ENCODE measurements at regions not wholly inside any gene's neighbourhood (a gene's known extent, or its start where the extent isn't known, plus 50 kb on each side); places are given as distances from the start of the nearest gene placed in this dataset.

GRCh38 chr2:56474412-56475158 is 290.8 kb downstream of the CCDC85A start:
- H3K36me3 Mint-ChIP-seq (ENCODE audit: low read depth) = no peaks in the 10 kb centered on the region
- DNase-seq (ENCODE audit: low spot score) = no peak
- intact Hi-C loops (cut with micrococcal nuclease) = no loop called here
- no peaks in the 10 kb centered on the region for H3K27me3 Mint-ChIP-seq (ENCODE audit: insufficient read depth)
- no peak overlapping the region for H3K4me3 Mint-ChIP-seq
- no peaks in the 10 kb centered on the region for H3K9me3 Mint-ChIP-seq
- no peak overlapping the region for H3K27ac Mint-ChIP-seq
- H3K4me1 Mint-ChIP-seq (ENCODE audit: low read depth) = no peaks in the 10 kb centered on the region

DNA sequence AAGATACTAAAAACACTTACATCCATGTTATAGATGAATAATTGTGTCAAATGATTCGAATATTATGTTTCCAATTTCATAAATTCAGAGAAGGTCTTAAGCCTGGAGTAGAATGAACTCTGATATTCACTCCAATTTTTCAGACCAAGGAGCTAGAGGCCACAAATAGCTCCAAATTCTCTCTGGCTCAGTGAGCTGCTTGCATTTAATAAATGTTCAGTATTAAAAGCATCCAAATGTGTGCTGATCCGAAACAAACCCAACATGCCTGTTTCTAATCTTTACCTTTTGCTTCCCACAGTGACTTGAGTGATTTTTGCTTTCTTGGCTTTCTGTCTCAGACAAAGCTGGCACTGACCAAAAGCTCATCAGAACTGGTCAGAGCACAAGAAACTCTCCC is 291.4 kb downstream of the CCDC85A start:
- no peak for DNase-seq (ENCODE audit: low spot score)
- Mint-ChIP-seq H3K4me3 (no peak overlapping the region), H3K36me3 (ENCODE audit: low read depth) (no peaks in the 10 kb centered on the region), H3K27ac (no peak overlapping the region), H3K4me1 (ENCODE audit: low read depth) (no peaks in the 10 kb centered on the region), H3K9me3 (no peaks in the 10 kb centered on the region), H3K27me3 (ENCODE audit: insufficient read depth) (no peaks in the 10 kb centered on the region)
- intact Hi-C loops (cut with micrococcal nuclease) = no loop called here

GRCh38 chr2:56476509-56477071 is 292.8 kb downstream of the CCDC85A start:
- Mint-ChIP-seq H3K4me1 (ENCODE audit: low read depth) (no peaks in the 10 kb centered on the region), H3K27ac (no peak overlapping the region), H3K4me3 (no peak overlapping the region), H3K36me3 (ENCODE audit: low read depth) (no peaks in the 10 kb centered on the region), H3K27me3 (ENCODE audit: insufficient read depth) (no peaks in the 10 kb centered on the region), H3K9me3 (no peaks in the 10 kb centered on the region)
- intact Hi-C loops (cut with micrococcal nuclease) = no loop called here
- no peak for DNase-seq (ENCODE audit: low spot score)

GRCh38 chr2:56478027-56478426 is 294.2 kb downstream of the CCDC85A start:
- Mint-ChIP-seq H3K4me1 (ENCODE audit: low read depth) (no peaks in the 10 kb centered on the region), H3K36me3 (ENCODE audit: low read depth) (no peaks in the 10 kb centered on the region), H3K9me3 (no peaks in the 10 kb centered on the region), H3K27me3 (ENCODE audit: insufficient read depth) (no peaks in the 10 kb centered on the region), H3K4me3 (no peak overlapping the region), H3K27ac (no peak overlapping the region)
- intact Hi-C loops (cut with micrococcal nuclease) = no loop called here
- DNase-seq (ENCODE audit: low spot score) = no peak

DNA sequence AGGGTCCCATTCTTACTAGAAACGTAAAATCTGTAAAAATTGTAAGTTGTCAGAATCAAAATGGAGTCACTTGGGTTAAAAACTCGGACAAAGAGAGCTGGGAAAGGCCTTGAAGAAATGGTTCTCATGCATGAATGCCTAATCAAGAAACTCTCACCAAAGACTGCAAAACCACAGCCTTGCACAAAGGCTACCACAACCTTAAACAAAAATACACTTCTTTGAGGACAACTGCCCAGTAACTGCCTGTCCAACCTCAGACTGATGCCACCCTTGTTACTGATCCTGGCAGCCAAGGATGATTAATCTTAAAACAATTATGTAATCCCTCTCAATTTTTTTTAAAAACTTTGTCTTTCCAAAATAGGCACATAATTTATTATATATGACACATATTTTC is 299.3 kb downstream of the CCDC85A start:
- Mint-ChIP-seq H3K27ac (no peak overlapping the region), H3K4me1 (ENCODE audit: low read depth) (no peaks in the 10 kb centered on the region), H3K36me3 (ENCODE audit: low read depth) (no peaks in the 10 kb centered on the region), H3K27me3 (ENCODE audit: insufficient read depth) (no peaks in the 10 kb centered on the region), H3K4me3 (no peak overlapping the region), H3K9me3 (no peaks in the 10 kb centered on the region)
- DNase-seq (ENCODE audit: low spot score) = no peak
- intact Hi-C loops (cut with micrococcal nuclease) = no loop called here

GRCh38 chr2:56484906-56485305 is 301.1 kb downstream of the CCDC85A start:
- Mint-ChIP-seq H3K9me3 (no peaks in the 10 kb centered on the region), H3K4me3 (no peak overlapping the region), H3K36me3 (ENCODE audit: low read depth) (no peaks in the 10 kb centered on the region), H3K27me3 (ENCODE audit: insufficient read depth) (no peaks in the 10 kb centered on the region), H3K27ac (no peak overlapping the region), H3K4me1 (ENCODE audit: low read depth) (no peaks in the 10 kb centered on the region)
- no peak for DNase-seq (ENCODE audit: low spot score)
- intact Hi-C loops (cut with micrococcal nuclease) = no loop called here

GRCh38 chr2:56500317-56500716 is 316.5 kb downstream of the CCDC85A start:
- intact Hi-C loops (cut with micrococcal nuclease) = no loop called here
- H3K27ac Mint-ChIP-seq = no peak overlapping the region
- H3K27me3 Mint-ChIP-seq (ENCODE audit: insufficient read depth) = no peaks in the 10 kb centered on the region
- no peak overlapping the region for H3K4me3 Mint-ChIP-seq
- peaks cover 8% of the 10 kb centered on the region for H3K9me3 Mint-ChIP-seq
- no peaks in the 10 kb centered on the region for H3K4me1 Mint-ChIP-seq (ENCODE audit: low read depth)
- H3K36me3 Mint-ChIP-seq (ENCODE audit: low read depth) = no peaks in the 10 kb centered on the region
- no peak for DNase-seq (ENCODE audit: low spot score)

- intact Hi-C loops (cut with micrococcal nuclease) = no loop called here
- DNase-seq (ENCODE audit: low spot score) = no peak
- no peaks in the 10 kb centered on the region for H3K4me1 Mint-ChIP-seq (ENCODE audit: low read depth)
- H3K4me3 Mint-ChIP-seq = no peak overlapping the region
- H3K36me3 Mint-ChIP-seq (ENCODE audit: low read depth) = no peaks in the 10 kb centered on the region
- H3K27ac Mint-ChIP-seq = no peak overlapping the region
- peaks cover 9% of the 10 kb centered on the region for H3K9me3 Mint-ChIP-seq
- H3K27me3 Mint-ChIP-seq (ENCODE audit: insufficient read depth) = no peaks in the 10 kb centered on the region
Measured at GRCh38 chr2:56502616-56503015, 318.8 kb downstream of the CCDC85A start.

DNA sequence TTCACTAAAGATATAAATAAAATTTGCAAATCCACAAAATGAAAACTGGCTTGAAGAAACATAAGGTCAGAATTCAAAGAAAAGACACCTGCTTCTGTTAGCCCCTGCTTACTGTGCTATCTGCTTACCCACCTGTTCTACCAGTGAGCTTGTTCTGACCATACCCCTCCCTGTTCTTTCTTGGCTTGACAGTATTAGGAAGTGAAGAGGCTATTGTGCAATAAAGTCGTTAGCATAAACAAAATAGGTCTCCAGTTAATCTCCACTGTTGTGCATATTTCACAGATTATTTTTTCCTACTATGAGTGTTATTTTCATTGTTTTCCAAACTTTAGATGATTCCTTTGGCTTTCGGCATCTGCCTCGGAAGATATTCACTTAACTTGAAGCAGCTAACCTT is 322.1 kb downstream of the CCDC85A start:
- H3K4me1 Mint-ChIP-seq (ENCODE audit: low read depth) = no peaks in the 10 kb centered on the region
- no peak overlapping the region for H3K4me3 Mint-ChIP-seq
- intact Hi-C loops (cut with micrococcal nuclease) = no loop called here
- peaks cover 5% of the 10 kb centered on the region for H3K9me3 Mint-ChIP-seq
- no peaks in the 10 kb centered on the region for H3K36me3 Mint-ChIP-seq (ENCODE audit: low read depth)
- no peak for DNase-seq (ENCODE audit: low spot score)
- no peaks in the 10 kb centered on the region for H3K27me3 Mint-ChIP-seq (ENCODE audit: insufficient read depth)
- H3K27ac Mint-ChIP-seq = no peak overlapping the region

DNA sequence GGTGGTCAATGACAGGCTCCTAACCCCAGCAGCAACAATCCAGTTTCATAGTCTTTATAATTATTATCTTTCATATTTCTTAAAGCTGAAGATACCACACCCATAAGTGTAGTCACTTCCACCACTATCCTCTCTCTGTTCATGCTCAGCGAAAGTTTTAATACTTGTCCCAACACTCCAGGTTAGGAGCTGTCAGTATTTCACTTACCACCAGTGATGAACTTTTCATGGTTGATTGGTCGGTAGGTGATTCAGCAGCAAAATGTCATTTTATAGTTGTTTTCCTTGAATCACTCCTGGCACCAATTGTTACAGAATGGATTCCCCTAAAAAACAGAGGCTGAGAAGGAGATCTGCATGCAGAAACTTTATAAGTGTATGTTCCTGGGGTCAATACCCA is 324.9 kb downstream of the CCDC85A start:
- no peak overlapping the region for H3K4me3 Mint-ChIP-seq
- H3K27ac Mint-ChIP-seq = no peak overlapping the region
- no peaks in the 10 kb centered on the region for H3K36me3 Mint-ChIP-seq (ENCODE audit: low read depth)
- H3K27me3 Mint-ChIP-seq (ENCODE audit: insufficient read depth) = no peaks in the 10 kb centered on the region
- intact Hi-C loops (cut with micrococcal nuclease) = no loop called here
- DNase-seq (ENCODE audit: low spot score) = no peak
- H3K9me3 Mint-ChIP-seq = peaks cover 5% of the 10 kb centered on the region
- no peaks in the 10 kb centered on the region for H3K4me1 Mint-ChIP-seq (ENCODE audit: low read depth)

DNA sequence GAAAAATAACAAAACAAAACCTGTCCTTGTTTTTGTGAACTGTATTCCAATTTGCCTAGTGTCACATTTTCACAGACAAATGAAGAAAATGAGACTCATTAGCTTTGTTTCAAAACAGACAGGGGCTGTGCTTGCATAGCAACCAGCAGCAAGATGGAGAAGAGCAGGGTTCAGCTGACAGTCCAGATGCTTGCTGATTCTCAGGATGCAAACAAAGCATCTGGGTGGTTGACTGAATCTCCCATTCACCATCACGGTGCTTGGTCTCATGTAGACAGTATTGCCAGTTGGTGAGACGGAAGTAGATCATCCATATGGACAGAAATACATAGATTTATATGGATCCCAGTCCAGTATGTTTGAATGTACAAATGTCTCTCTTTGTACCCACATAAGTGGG is 326.8 kb downstream of the CCDC85A start:
- Mint-ChIP-seq H3K36me3 (ENCODE audit: low read depth) (no peaks in the 10 kb centered on the region), H3K9me3 (peaks cover 5% of the 10 kb centered on the region), H3K27ac (no peak overlapping the region), H3K4me1 (ENCODE audit: low read depth) (no peaks in the 10 kb centered on the region), H3K27me3 (ENCODE audit: insufficient read depth) (no peaks in the 10 kb centered on the region), H3K4me3 (no peak overlapping the region)
- no peak for DNase-seq (ENCODE audit: low spot score)
- intact Hi-C loops (cut with micrococcal nuclease) = no loop called here

DNA sequence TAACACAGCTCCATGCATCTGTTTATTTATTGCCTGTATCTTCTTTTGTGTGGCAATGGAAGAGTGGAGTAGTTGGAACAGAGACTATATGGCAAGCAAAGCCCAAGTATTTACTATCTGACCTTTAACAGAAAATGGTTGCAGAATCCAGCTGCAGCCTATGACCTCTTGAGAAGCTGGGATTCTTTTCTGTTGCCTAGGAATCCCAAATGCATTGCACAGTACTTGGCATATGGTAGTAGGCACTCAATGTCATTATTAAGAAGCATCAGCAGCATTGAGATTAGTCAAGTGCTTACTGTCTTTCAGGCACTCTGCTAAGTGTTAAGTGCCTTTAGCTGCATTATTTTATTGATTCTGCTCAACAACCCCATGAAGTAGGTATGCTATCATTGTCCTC is 331.6 kb downstream of the CCDC85A start:
- no peak overlapping the region for H3K4me3 Mint-ChIP-seq
- no peaks in the 10 kb centered on the region for H3K36me3 Mint-ChIP-seq (ENCODE audit: low read depth)
- H3K27ac Mint-ChIP-seq = no peak overlapping the region
- intact Hi-C loops (cut with micrococcal nuclease) = no loop called here
- H3K9me3 Mint-ChIP-seq = no peaks in the 10 kb centered on the region
- DNase-seq (ENCODE audit: low spot score) = no peak
- H3K27me3 Mint-ChIP-seq (ENCODE audit: insufficient read depth) = no peaks in the 10 kb centered on the region
- H3K4me1 Mint-ChIP-seq (ENCODE audit: low read depth) = no peaks in the 10 kb centered on the region

- intact Hi-C loops (cut with micrococcal nuclease) = no loop called here
- H3K27ac Mint-ChIP-seq = no peak overlapping the region
- H3K27me3 Mint-ChIP-seq (ENCODE audit: insufficient read depth) = no peaks in the 10 kb centered on the region
- no peaks in the 10 kb centered on the region for H3K9me3 Mint-ChIP-seq
- no peak overlapping the region for H3K4me3 Mint-ChIP-seq
- H3K36me3 Mint-ChIP-seq (ENCODE audit: low read depth) = no peaks in the 10 kb centered on the region
- no peak for DNase-seq (ENCODE audit: low spot score)
- no peaks in the 10 kb centered on the region for H3K4me1 Mint-ChIP-seq (ENCODE audit: low read depth)
Measured at GRCh38 chr2:56519806-56520205, 336.0 kb downstream of the CCDC85A start.

DNA sequence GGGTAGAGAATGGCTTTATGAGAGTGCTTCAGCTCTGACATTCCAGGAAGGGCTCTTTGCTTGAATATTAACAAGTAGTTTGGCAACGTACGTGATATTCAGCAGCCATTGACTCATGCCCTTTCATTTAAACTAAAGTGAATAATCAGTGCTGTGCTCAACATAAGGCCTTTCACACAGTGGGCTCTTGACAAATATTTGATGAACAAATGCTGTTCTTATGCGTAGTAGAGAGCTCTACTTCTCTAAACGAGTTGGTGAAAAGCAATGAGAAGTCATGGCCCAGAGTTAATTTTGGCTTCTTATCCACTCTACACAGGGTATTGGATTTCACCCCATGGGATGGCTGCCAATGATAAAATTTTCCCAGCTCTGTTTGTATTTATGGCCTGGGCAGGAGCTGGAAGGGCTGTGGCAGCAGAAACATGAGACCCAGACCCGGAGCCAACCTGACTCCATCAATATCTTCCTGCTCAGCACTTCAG is 338.9 kb downstream of the CCDC85A start:
- H3K27me3 Mint-ChIP-seq (ENCODE audit: insufficient read depth) = no peaks in the 10 kb centered on the region
- no peaks in the 10 kb centered on the region for H3K4me1 Mint-ChIP-seq (ENCODE audit: low read depth)
- no peak for DNase-seq (ENCODE audit: low spot score)
- no peak overlapping the region for H3K4me3 Mint-ChIP-seq
- no peak overlapping the region for H3K27ac Mint-ChIP-seq
- intact Hi-C loops (cut with micrococcal nuclease) = no loop called here
- H3K36me3 Mint-ChIP-seq (ENCODE audit: low read depth) = no peaks in the 10 kb centered on the region
- H3K9me3 Mint-ChIP-seq = no peaks in the 10 kb centered on the region

All from activated T-helper 1 cell treated with anti-CD3 and anti-CD28 coated beads, Interleukin-12 subunit alpha, Interleukin-12 subunit beta, Interleukin-2, Interleukin-4 antibody, amounts not matched to agents 30 ng/mL and 10 ng/mL and 1 ng/mL, durations not matched to agents 14 hours and 24 hours and 36 hours (primary cell).